GM12878 (cell line): ENCODE measurements at regions not wholly inside any gene's neighbourhood (a gene's known extent, or its start where the extent isn't known, plus 50 kb on each side); places are given as distances from the start of the nearest gene placed in this dataset.

ENCODE experiments used
- ATAC-seq: fragments of 200-7000 bp; cut with Tn5 transposase; 3 replicates; pipeline ENCODE4 v1.9.1; 2020; ENCODE audit warnings: mild to moderate bottlenecking, moderate library complexity
- BruUV-seq: library from RNA; stranded (reverse); fragments of 400-500 nt; replicated peaks from 2 replicates; lab custom pipeline; 2021; lab: Mats Ljungman, UMichigan
- CTCF ChIA-PET: fragments of 300-600 bp; sonication (Branson Sonifier 250); formaldehyde crosslinking; extraction: SDS; loops from one replicate; lab custom pipeline; 2021; ENCODE audit warnings: inconsistent platforms; lab: Yijun Ruan, JAX
- POLR2A ChIA-PET: fragments of 350-600 bp; formaldehyde crosslinking; extraction: SDS; loops from one replicate; lab custom pipeline; 2021; ENCODE audit warnings: inconsistent platforms; lab: Charles Lee
- RAD21 ChIA-PET: fragments of 300-600 bp; sonication (Branson Sonifier 250); formaldehyde crosslinking; loops from one replicate; lab custom pipeline; 2023; ENCODE audit warnings: antibody characterized with exemption; ENCODE audit not compliant: unreplicated experiment; lab: Charles Lee
- SMC1A ChIA-PET: fragments of 300-600 bp; sonication (Branson Sonifier 250); formaldehyde crosslinking; loops from one replicate; lab custom pipeline; 2023; ENCODE audit not compliant: unreplicated experiment, uncharacterized antibody; lab: Charles Lee
- DNase-seq: peaks from one replicate; pipeline ENCODE4 v3.0.0-alpha.2; 2011; ENCODE audit warnings: low read depth, low spot score
- FAIRE-seq: peaks from 3 replicates; lab custom pipeline; 2011; peaks lifted over from hg19 to GRCh38; lab: Jason Lieb, UNC
- H2AFZ ChIP-seq: 2 replicates; pipeline ENCODE4 v1.6.0; 2011; ENCODE audit warnings: low read depth, low read length, control low read depth; ENCODE audit not compliant: control insufficient read depth
- H3K27ac ChIP-seq: 2 replicates; pipeline ENCODE4 v1.5.1; 2011; ENCODE audit warnings: control low read depth; ENCODE audit not compliant: control insufficient read depth, insufficient read depth
- H3K27me3 ChIP-seq, 2 experiments: replicated peaks in 1 of 2; 2 replicates each; pipeline versions ENCODE4 v1.6.0 to v1.6.1; 2011; ENCODE audit warnings: low read length in 1 of 2; ENCODE audit not compliant: control insufficient read depth in 2 of 2, insufficient read depth in 2 of 2
- H3K36me3 ChIP-seq, 2 experiments: 2 replicates each; pipeline ENCODE4 v1.5.1; 2011; ENCODE audit warnings: low read length in 1 of 2; ENCODE audit not compliant: control insufficient read depth in 2 of 2, insufficient read depth in 2 of 2
- H3K4me1 ChIP-seq: 2 replicates; pipeline ENCODE4 v1.6.1; 2011; ENCODE audit warnings: mild to moderate bottlenecking, low read length, moderate library complexity, mixed read lengths; ENCODE audit not compliant: control insufficient read depth, insufficient read depth
- H3K4me2 ChIP-seq: 2 replicates; pipeline ENCODE4 v1.6.0; 2011; ENCODE audit warnings: control low read depth; ENCODE audit not compliant: control insufficient read depth, insufficient read depth
- H3K4me3 ChIP-seq: fragments of 200-600 bp; sonication (generic); 2 replicates; pipeline ENCODE4 v1.5.1; 2016
- H3K79me2 ChIP-seq: 2 replicates; pipeline ENCODE4 v1.6.0; 2011; ENCODE audit warnings: low read length; ENCODE audit not compliant: control insufficient read depth, insufficient read depth
- H3K9ac ChIP-seq: 2 replicates; pipeline ENCODE4 v1.8.0; 2011; ENCODE audit warnings: low read length, control low read depth, mixed read lengths; ENCODE audit not compliant: control insufficient read depth, insufficient read depth
- H3K9me3 ChIP-seq: replicated peaks from 3 replicates; pipeline ENCODE4 v1.5.1; 2011; ENCODE audit warnings: mild to moderate bottlenecking, low read length; ENCODE audit not compliant: control insufficient read depth, insufficient read depth
- H4K20me1 ChIP-seq: 2 replicates; pipeline ENCODE4 v1.6.0; 2011; ENCODE audit not compliant: control insufficient read depth, insufficient read depth
- BCL3 ChIP-seq: IDR thresholded peaks from 2 replicates; pipeline ENCODE4 v1.6.1; 2011; ENCODE audit warnings: borderline replicate concordance, low read depth, mild to moderate bottlenecking, moderate library complexity, low read length; ENCODE audit not compliant: insufficient read depth, poor library complexity, severe bottlenecking
- HCFC1 ChIP-seq: fragments of 150-350 bp; IDR thresholded peaks from 2 replicates; pipeline ENCODE4 v1.6.1; 2014; ENCODE audit warnings: low read length
- HDAC6 ChIP-seq: fragments of 200-600 bp; sonication (generic); IDR thresholded peaks from one replicate; pipeline ENCODE4 v1.8.0; 2017; ENCODE audit warnings: antibody characterized with exemption; ENCODE audit not compliant: unreplicated experiment
- NKRF ChIP-seq: fragments of 450-650 bp; conservative IDR thresholded peaks from 2 replicates; pipeline ENCODE4 v1.6.1; 2017; ENCODE audit warnings: mild to moderate bottlenecking, moderate library complexity
- NR2C1 ChIP-seq: fragments of 450-650 bp; IDR thresholded peaks from 2 replicates; pipeline ENCODE4 v1.6.1; 2017; ENCODE audit warnings: antibody characterized with exemption, mild to moderate bottlenecking, moderate library complexity
- TCF7 ChIP-seq: IDR thresholded peaks from 2 replicates; pipeline ENCODE4 v1.6.1; 2014; ENCODE audit warnings: antibody characterized with exemption, borderline replicate concordance
- ZBTB4 ChIP-seq: fragments of 450-650 bp; formaldehyde crosslinking; IDR thresholded peaks from 2 replicates; pipeline ENCODE4 v1.4.0; 2022; ENCODE audit warnings: mild to moderate bottlenecking, moderate library complexity
- ZNF592 ChIP-seq: fragments of 450-650 bp; IDR thresholded peaks from 2 replicates; pipeline ENCODE4 v1.6.1; 2017; ENCODE audit warnings: mild to moderate bottlenecking, moderate library complexity
- WGBS: methylation state at CpG from one replicate; pipeline ENCODE4 v1.1.6; 2016; ENCODE audit warnings: low lambda C conversion rate; ENCODE audit not compliant: insufficient replicate concordance, insufficient coverage; ENCODE audit errors: missing lambda C conversion rate; 5-methylcytosine and 5-hydroxymethylcytosine counted together
- in situ Hi-C: fragments of 300-500 bp; cut with MboI; formaldehyde crosslinking; loops from 9 replicates; pipeline ENCODE4 v1.14.3; 2018; ENCODE audit warnings: mixed read lengths
- intact Hi-C: fragments of 100-400 bp; cut with micrococcal nuclease; formaldehyde crosslinking; loops from one replicate; pipeline ENCODE4 v1.14.2; 2022; ENCODE audit not compliant: unreplicated experiment

- Histone ChIP-seq H3K79me2 (no peaks in the 10 kb centered on the region), H3K27me3 (no peaks in the 10 kb centered on the region), H2AFZ (no peak overlapping the region), H3K27ac (no peak overlapping the region), H3K4me2 (no peak overlapping the region), H3K4me1 (peaks cover 5% of the 10 kb centered on the region; the same call in 1 of the 2 replicates)
- in situ Hi-C loops: no loop called here
- ATAC-seq: no peak; the same call in 1 of the 3 replicates
- CTCF ChIA-PET: no interaction called here
- TF ChIP-seq NR2C1: no peak
- TF ChIP-seq BCL3: no peak
- TF ChIP-seq ZNF592: no peak
- no peak for TF ChIP-seq HCFC1
- TF ChIP-seq TCF7: no peak
- TF ChIP-seq ZBTB4 (CRISPR knock-in tag): no peak
- TF ChIP-seq NKRF: no peak
- no peak for TF ChIP-seq HDAC6
- TF ChIP-seq, all 136 proteins: peak for 0
- ChIA-PET SMC1A (no interaction called here), POLR2A (no interaction called here), RAD21 (no interaction called here)
- Histone ChIP-seq H4K20me1 (no peaks in the 10 kb centered on the region), H3K9ac (no peak overlapping the region), H3K4me3 (no peak overlapping the region), H3K9me3 (no peaks in the 10 kb centered on the region), H3K36me3 (no peaks in the 10 kb centered on the region)
- no peak for FAIRE-seq
- no TSS peak for BruUV-seq
- no peak for DNase-seq
- 0% methylated on average over 4 of the region's 4 CpGs for WGBS
- intact Hi-C loops: no loop called here
Measured at GRCh38 chr1:208641579-208642280, 397.5 kb upstream of the PLXNA2 start.
